NB4 (cell line): ENCODE measurements at regions not wholly inside any gene's neighbourhood (a gene's known extent, or its start where the extent isn't known, plus 50 kb on each side); places are given as distances from the start of the nearest gene placed in this dataset.

ENCODE experiments used
- DNase-seq: peaks from one replicate; pipeline ENCODE4 v3.0.0; 2010; ENCODE audit warnings: low read depth
- H3K4me3 ChIP-seq: one replicate; pipeline ENCODE4 v1.5.1; 2011; ENCODE audit warnings: mild to moderate bottlenecking, low read depth, low read length, moderate library complexity
- CTCF ChIP-seq: IDR thresholded peaks from one replicate; pipeline ENCODE4 v1.5.1; 2012; ENCODE audit warnings: low read depth, low read length
- MAX ChIP-seq: IDR thresholded peaks from 2 replicates; pipeline ENCODE4 v1.6.1; 2011; ENCODE audit warnings: low read depth, low read length
- MYC ChIP-seq: IDR thresholded peaks from 2 replicates; pipeline ENCODE4 v1.6.1; 2011; ENCODE audit warnings: low read depth, low read length
- POLR2A ChIP-seq: IDR thresholded peaks from 2 replicates; pipeline ENCODE4 v1.6.1; 2011; ENCODE audit warnings: mild to moderate bottlenecking; ENCODE audit not compliant: insufficient read length; ENCODE audit errors: extremely low read depth

- DNase-seq, result peak; percentile 4
- H3K4me3 ChIP-seq, result no peak overlapping the region
- TF ChIP-seq MYC, result no peak
- no peak for TF ChIP-seq MAX
Measured at GRCh38 chrX:115499112-115499805, 61.7 kb upstream of the PLS3 start.

GRCh38 chrX:115503099-115503498 lies 57.9 kb upstream of the PLS3 start:
- no peak for DNase-seq
- TF ChIP-seq MAX, result no peak
- TF ChIP-seq MYC, result no peak
- TF ChIP-seq CTCF, result no peak
- no peak for TF ChIP-seq POLR2A
- H3K4me3 ChIP-seq, result no peak overlapping the region

- DNase-seq, result no peak
- TF ChIP-seq MYC, result no peak
- no peak for TF ChIP-seq MAX
- TF ChIP-seq CTCF, result no peak
- TF ChIP-seq POLR2A, result no peak
- H3K4me3 ChIP-seq, result no peak overlapping the region
Measured at GRCh38 chrX:115504167-115504566, 56.8 kb upstream of the PLS3 start.
